ENCODE measurements at regions not wholly inside any gene's neighbourhood (a gene's known extent, or its start where the extent isn't known, plus 50 kb on each side); places are given as distances from the start of the nearest gene placed in this dataset.

GRCh38 chr6:25038300-25038699 lies 102.5 kb upstream of the RIPOR2 start:
- no peak for DNase-seq (ENCODE audit: low spot score)

GRCh38 chr6:25038999-25039398 lies 103.2 kb upstream of the RIPOR2 start:
- DNase-seq (ENCODE audit: low spot score) = no peak

- DNase-seq (ENCODE audit: low spot score) = no peak
Observed at GRCh38 chr6:25041485-25042035, 105.8 kb upstream of the RIPOR2 start.

DNA sequence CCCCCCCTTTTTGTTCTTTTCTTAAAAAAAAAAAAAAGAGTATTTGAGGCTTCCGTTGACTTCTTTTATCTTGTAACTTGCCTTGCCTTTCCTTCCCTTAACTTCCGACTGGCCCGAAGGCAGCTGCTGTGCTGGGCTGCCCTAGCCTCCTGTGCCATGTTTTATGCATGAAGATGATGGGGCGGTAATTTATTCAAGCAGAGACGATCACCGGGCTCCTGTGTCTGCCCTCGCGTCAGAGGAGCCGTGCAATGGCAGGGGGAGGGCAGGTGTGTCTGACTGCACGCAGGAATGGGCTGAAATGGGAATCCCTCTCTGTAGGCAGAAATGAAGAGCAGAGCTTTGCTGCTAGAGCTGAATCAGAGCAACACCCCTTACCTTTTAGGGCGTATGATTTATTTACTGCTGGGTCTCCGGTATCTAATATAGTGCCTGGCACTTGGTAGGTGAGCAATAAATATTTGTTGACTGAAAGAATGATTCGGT lies 106.3 kb upstream of the RIPOR2 start:
- DNase-seq (ENCODE audit: low spot score) = no peak

- no peak for DNase-seq (ENCODE audit: low spot score)
Observed at GRCh38 chr6:25042536-25042935, 106.8 kb upstream of the RIPOR2 start.

DNA sequence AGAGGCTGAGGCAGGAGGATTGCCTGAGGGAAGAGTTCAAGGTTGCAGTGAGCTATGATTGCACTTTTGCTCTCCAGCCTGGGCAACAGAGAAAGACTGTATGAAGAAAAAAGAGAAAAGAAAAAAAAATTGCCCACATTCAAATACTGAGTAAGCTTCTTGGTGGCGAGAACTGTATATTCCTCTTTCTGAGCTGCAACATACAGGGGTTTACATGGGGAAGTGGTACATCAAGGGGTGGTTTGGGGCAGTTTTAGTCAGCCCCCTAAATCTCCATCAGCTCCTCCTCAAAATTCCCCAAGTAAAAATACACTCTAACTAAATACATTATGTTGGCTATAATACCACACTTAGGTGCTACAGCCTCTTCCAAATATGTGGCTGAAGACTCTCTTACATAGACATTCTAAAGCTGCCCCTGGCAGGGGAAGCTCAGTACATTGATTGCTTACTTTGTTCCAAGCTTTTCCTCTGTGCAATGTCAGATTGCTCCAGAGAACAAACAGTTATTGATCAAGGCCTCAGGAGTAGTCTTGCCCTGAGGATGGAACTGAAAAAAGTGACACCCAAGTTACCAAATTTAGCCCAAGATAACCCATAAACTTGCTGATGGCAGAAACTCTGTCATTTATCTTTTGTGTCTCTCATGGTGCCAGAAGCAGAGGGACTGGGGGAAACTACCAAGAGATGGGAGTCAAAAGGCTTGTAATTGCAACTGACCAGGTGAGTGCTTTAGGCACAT lies 107.4 kb upstream of the RIPOR2 start:
- DNase-seq (ENCODE audit: low spot score) = no peak

- DNase-seq (ENCODE audit: low spot score) = no peak
Observed at GRCh38 chr6:25043892-25044291, 108.1 kb upstream of the RIPOR2 start.

DNA sequence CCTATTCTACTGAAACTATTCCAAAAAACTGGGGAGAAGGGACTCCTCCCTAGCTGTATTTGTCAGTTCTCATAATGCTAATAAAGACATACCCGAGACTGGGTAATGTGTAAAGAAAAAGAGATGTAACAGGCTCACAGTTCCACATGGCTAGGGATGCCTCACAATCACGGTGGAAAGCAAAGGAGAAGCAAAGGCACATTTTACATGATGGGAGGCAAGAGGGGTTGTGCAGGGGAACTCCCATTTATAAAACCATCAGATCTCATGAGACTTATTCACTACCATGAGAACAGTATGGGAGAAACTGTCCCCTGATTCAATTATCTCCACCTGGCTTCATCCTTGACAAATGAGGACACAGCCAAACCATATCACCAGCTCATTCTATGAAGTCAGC lies 111.2 kb upstream of the RIPOR2 start:
- no peak for DNase-seq (ENCODE audit: low spot score)

- no peak for DNase-seq (ENCODE audit: low spot score)
Observed at GRCh38 chr6:25050356-25050755, 114.6 kb upstream of the RIPOR2 start.

DNA sequence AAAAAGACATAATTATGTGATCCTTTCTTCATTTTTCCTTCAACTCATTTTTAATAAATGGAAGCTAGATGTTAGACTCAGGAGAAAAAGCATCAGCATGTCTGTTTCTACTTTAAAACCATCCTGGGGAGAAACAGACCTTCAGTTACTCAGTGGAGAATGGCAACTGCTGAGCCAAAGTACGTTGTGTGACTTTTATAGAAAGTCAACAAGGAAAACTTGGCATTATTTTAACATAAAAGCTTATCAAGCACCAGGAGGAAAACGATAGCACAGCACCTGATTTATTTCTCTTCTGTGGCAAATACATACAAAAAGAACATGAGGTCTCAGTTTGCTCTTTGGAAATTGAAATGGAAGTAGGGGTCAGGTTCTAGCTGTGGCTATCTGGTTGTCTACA lies 115.3 kb upstream of the RIPOR2 start:
- no peak for DNase-seq (ENCODE audit: low spot score)

- no peak for DNase-seq (ENCODE audit: low spot score)
Observed at GRCh38 chr6:25052181-25052580, 116.4 kb upstream of the RIPOR2 start.

DNA sequence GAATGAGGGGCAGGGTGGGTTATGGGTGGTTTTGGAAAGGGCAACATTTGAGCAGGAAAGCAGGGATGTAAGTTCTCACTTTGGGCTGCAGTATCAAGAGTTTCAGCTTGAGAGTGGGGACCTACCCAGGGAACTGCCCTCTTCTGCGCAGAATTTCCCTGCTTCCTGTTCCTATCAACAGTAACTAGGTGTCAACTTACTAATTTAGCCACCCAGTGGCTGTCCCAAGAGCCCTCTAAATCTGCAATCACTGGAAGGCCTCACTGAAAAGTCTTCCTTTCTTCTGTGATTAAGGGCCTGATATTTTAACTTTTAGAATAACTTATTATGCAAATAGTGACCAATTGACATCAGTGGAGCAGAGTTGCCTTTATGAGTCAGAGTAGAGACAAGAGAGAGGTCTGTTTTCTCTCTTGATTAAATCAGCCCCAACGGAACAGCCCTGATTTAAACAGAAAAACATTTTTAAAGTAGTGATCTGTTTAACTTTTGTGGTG lies 118.2 kb upstream of the RIPOR2 start:
- no peak for DNase-seq (ENCODE audit: low spot score)

DNA sequence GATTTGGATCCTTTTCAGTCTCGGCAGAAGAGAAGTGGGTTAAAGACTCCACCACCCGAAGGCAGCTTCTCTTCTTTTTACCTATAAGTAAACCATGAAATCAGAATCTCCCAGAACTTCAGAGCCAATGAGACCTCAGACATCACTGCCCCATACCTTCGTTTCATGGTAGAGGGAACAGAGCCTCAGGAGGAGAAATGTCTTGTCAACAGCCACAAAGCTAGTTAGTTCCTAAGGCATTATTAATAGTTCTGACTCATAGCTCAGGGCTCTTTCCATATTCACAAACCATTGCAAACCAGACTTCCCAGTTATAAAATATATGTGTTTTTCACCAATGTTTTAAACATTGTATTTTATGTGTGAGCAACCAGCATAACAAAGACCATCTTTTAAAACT lies 118.7 kb upstream of the RIPOR2 start:
- no peak for DNase-seq (ENCODE audit: low spot score)

DNA sequence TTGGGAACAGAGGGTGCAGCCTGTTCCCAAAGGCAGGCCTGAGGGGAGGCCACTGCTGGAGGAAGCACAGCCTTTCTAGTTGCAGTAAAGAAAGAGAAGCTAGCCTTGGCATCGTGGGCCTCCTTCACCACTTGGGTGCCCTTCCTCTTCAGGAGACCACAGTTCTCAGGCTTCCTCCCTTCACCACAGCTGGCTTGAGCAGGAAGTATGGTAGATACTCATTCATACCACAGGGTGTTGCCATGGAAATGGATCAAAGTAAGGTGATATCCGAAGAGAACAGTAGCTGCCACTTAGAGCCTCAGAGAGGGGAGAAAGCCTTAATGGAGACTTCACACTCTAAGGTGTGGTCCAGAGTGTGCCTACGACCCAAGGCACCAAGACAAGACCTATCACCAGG lies 120.4 kb upstream of the RIPOR2 start:
- DNase-seq (ENCODE audit: low spot score) = no peak

DNA sequence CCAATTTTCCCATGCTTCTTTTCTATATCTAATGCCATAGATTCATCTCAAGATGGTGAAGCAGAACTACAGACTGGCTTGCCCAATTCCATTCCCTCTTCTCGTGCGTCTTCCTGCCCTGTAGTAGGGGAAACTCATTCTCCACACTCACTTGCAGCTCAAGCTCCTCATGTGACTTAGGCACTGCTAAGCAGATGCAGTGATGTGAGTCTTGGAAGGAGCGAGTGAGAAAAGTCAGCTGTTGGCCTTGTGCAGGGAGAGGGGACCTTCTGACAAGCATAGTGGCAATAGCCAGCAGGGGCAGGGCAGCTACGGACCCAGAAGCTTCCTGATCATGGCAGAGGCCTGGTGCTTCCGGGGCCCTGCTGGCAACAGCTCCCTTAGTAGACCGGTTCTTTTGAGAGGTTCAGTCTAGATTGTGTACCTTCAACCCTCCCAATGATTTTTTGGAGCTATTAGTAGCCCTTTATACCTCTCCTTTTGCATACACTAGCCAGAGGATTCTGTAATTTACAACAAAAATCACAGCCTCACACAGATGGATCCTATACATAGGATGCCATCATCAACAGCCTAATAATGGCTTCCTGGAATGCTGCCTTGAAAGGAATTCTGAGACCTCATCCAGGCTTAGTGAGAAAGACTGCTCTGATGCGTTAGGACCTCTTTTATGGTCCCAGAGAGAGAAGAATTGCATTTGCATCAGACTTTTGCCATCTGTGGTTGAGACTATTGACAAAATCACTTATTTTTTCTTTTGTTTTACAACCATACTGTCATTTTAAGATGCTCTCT lies 121.5 kb upstream of the RIPOR2 start:
- no peak for DNase-seq (ENCODE audit: low spot score)

DNA sequence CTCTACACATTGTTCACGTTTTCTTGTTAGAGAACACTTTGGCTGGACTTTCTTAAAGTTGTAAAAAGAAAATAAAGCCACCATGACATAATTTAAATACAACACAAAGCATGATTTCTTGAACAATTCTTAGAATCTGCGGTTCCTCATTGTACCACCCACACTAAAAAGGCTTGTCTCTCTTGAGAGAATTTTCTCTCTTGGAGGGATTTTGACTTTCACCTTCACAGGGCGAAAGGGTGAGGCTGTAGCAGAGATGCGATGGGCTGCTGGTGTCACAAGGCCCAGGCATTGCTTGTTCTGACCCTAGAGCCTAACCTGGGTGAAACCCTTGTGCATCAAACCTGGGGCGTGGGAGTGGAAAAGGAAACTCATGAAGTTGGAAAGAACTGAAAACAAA lies 122.7 kb upstream of the RIPOR2 start:
- no peak for DNase-seq (ENCODE audit: low spot score)

GRCh38 chr6:25058941-25059340 lies 123.2 kb upstream of the RIPOR2 start:
- no peak for DNase-seq (ENCODE audit: low spot score)

DNA sequence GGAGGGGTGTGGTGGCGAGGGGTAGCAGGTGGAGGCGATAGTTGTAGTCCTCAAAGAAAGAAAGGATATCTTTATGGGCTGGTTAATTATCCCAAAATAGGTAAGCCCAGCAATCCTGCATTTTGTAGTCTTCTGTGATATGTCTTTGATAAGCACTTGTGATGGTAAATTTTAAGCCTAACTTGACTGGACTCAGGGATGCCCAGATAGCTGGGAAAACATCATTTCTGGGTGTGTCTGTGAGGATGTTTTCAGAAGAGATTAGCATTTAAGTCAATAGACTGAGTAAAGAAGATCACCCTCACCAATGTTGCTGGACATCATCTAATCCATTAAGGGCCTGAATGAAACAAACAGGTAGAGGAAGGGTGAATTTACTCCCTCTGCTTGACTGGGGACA lies 124.8 kb upstream of the RIPOR2 start:
- no peak for DNase-seq (ENCODE audit: low spot score)

DNA sequence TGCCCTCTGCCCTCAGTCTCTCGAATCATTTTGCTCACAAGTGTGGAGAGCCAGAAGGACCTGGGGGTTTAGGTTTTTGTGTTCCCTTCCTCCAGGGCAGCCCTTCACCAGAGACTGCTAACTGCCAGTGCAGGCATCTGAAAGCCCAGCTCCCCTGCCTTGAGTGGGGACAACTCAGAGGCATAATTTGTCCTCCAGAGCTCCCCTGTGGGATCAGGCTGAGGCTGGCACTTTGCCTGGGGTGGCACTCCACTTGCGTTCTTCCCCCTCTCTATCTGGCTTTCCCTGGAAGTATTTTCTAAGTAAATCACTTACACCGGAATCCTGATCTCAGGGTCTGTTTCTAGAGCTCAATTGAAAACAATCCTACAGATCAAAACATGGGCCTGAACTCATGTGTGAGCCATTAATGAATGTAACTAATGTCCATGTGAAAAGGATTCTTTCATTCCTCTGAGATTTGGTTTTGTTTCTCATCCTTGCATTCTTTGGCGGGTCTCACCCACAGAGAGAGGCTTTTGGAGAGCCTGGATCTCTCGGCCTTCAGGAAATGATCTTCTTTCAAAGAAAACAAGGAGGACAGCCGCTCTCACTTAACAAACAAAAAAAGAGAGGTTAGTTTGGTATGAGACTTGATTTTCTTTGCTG lies 125.7 kb upstream of the RIPOR2 start:
- no peak for DNase-seq (ENCODE audit: low spot score)

DNA sequence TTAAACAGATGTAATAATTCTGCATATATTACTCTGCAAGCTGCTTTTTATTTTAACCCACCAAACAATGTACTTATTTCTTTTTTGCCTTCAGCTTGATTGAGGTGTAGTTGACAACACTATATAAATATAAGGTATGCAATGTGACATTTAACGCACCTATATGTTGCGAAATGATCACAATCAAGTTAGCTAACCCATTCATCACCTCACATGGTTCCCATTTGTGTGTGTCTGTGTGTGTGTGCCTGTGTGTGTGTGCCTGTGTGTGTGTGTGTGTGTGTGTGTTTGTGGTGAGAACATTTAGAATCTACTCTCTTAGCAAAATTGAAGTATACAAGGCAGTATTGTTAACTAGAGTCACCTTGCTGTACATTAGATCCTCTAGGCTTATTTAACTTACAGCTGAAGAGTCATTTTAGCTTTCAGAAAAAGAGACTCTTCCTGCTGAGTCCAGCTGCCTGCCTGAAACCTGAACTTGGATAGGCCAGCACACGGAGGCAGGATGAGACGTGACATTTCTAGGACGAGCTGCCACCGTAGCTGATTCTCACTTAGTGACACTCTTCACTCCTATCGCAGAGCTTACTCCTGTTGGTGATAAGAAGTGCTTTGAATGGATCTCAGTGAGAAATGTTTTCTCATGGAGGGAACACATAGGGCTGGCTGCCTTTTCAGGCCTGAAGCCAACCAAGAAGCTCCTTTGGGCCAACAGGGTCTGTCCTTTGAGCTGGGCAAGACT lies 126.5 kb upstream of the RIPOR2 start:
- no peak for DNase-seq (ENCODE audit: low spot score)

GRCh38 chr6:25064006-25064405 lies 128.2 kb upstream of the RIPOR2 start:
- DNase-seq (ENCODE audit: low spot score) = no peak
